MV-4-11 (cell line): ENCODE measurements at regions not wholly inside any gene's neighbourhood (a gene's known extent, or its start where the extent isn't known, plus 50 kb on each side); places are given as distances from the start of the nearest gene placed in this dataset.
A peak's percentile ranks its signal among the peaks of the same experiment; 100 is the strongest.
"Not testable (repeated sequence)": the region's sequence is repeated elsewhere in the genome, so short reads cannot be mapped to it uniquely, and the experiment has no call there.

Experiments used
- DNase-seq: peaks from one replicate; lab custom pipeline; 2025; lab: John Stamatoyannopoulos, UW

GRCh38 chr18:6525604-6526003 is 110.9 kb upstream of the L3MBTL4 start:
- DNase-seq: no peak

- no peak for DNase-seq
Observed at GRCh38 chr18:6537475-6537874, 122.8 kb upstream of the L3MBTL4 start.

GRCh38 chr18:6541131-6541679 is 126.5 kb upstream of the L3MBTL4 start:
- not testable (repeated sequence) for DNase-seq

- DNase-seq: no peak
Observed at GRCh38 chr18:6542296-6542695, 127.6 kb upstream of the L3MBTL4 start.

- no peak for DNase-seq
Observed at GRCh38 chr18:6543330-6543908, 128.7 kb upstream of the L3MBTL4 start.

GRCh38 chr18:6546229-6546628 is 131.5 kb upstream of the L3MBTL4 start:
- DNase-seq: no peak

- DNase-seq: no peak
Observed at GRCh38 chr18:6547476-6547875, 132.8 kb upstream of the L3MBTL4 start.

- DNase-seq: no peak
Observed at GRCh38 chr18:6553234-6553900, 138.7 kb upstream of the L3MBTL4 start.

- no peak for DNase-seq
Observed at GRCh38 chr18:6557057-6557769, 142.5 kb upstream of the L3MBTL4 start.

GRCh38 chr18:6557770-6558248 is 143.1 kb upstream of the L3MBTL4 start:
- DNase-seq: no peak

- DNase-seq: no peak
Observed at GRCh38 chr18:6558446-6559156, 143.9 kb upstream of the L3MBTL4 start.

- no peak for DNase-seq
Observed at GRCh38 chr18:6559296-6559695, 144.6 kb upstream of the L3MBTL4 start.

GRCh38 chr18:6561016-6561415 is 146.3 kb upstream of the L3MBTL4 start:
- no peak for DNase-seq

- peak; percentile 94 for DNase-seq
Observed at GRCh38 chr18:6561420-6561861, 146.7 kb upstream of the L3MBTL4 start.

GRCh38 chr18:6561862-6562291 is 147.2 kb upstream of the L3MBTL4 start:
- DNase-seq: no peak

- no peak for DNase-seq
Observed at GRCh38 chr18:6563896-6564295, 149.2 kb upstream of the L3MBTL4 start.

GRCh38 chr18:6564950-6565814 is 150.5 kb upstream of the L3MBTL4 start:
- DNase-seq: no peak

- DNase-seq: no peak
Observed at GRCh38 chr18:6565815-6566081, 151.0 kb upstream of the L3MBTL4 start.

GRCh38 chr18:6566338-6566911 is 151.7 kb upstream of the L3MBTL4 start:
- no peak for DNase-seq

- DNase-seq: no peak
Observed at GRCh38 chr18:6569813-6570212, 155.1 kb upstream of the L3MBTL4 start.
